BJ (cell line): ENCODE measurements at regions not wholly inside any gene's neighbourhood (a gene's known extent, or its start where the extent isn't known, plus 50 kb on each side); places are given as distances from the start of the nearest gene placed in this dataset.

Experiments
- CTCF ChIA-PET: fragments of 350-600 bp; formaldehyde crosslinking; extraction: SDS; loops from one replicate; lab custom pipeline; 2021; ENCODE audit warnings: antibody characterized with exemption, inconsistent platforms; lab: Yijun Ruan, JAX
- POLR2A ChIA-PET: fragments of 300-600 bp; sonication (Branson Sonifier 250); formaldehyde crosslinking; extraction: SDS; loops from one replicate; lab custom pipeline; 2021; ENCODE audit warnings: antibody characterized with exemption; lab: Charles Lee
- DNase-seq: peaks from one replicate; pipeline ENCODE4 v3.0.0-alpha.2; 2011; ENCODE audit warnings: low read depth
- H3K27me3 ChIP-seq: 2 replicates; pipeline ENCODE4 v1.6.0; 2011; ENCODE audit warnings: low read length; ENCODE audit not compliant: control insufficient read depth, insufficient read depth
- H3K36me3 ChIP-seq: 2 replicates; pipeline ENCODE4 v1.5.1; 2011; ENCODE audit warnings: low read length; ENCODE audit not compliant: control insufficient read depth, insufficient read depth
- H3K4me3 ChIP-seq: 2 replicates; pipeline ENCODE4 v1.5.1; 2011; ENCODE audit warnings: low read depth, mild to moderate bottlenecking, control low read depth, low read length
- CTCF ChIP-seq: IDR thresholded peaks from 2 replicates; pipeline ENCODE4 v1.5.1; 2011; ENCODE audit warnings: low read depth, mild to moderate bottlenecking, control low read depth, inconsistent platforms, low read length, moderate library complexity; ENCODE audit not compliant: insufficient read depth

GRCh38 chr5:30926218-30926617 is 267.3 kb upstream of the CDH6 start:
- H3K4me3 ChIP-seq = no peak overlapping the region
- ChIA-PET POLR2A (no interaction called here), CTCF (no interaction called here)
- H3K27me3 ChIP-seq = no peaks in the 10 kb centered on the region
- H3K36me3 ChIP-seq = no peaks in the 10 kb centered on the region
- no peak for DNase-seq
- no peak for TF ChIP-seq CTCF

- H3K36me3 ChIP-seq = no peaks in the 10 kb centered on the region
- no peaks in the 10 kb centered on the region for H3K27me3 ChIP-seq
- no peak for DNase-seq
- ChIA-PET POLR2A (no interaction called here), CTCF (no interaction called here)
- TF ChIP-seq CTCF = no peak
- H3K4me3 ChIP-seq = no peak overlapping the region
Measured at GRCh38 chr5:30921388-30921787, 272.1 kb upstream of the CDH6 start.

- TF ChIP-seq CTCF = no peak
- no peak for DNase-seq
- Histone ChIP-seq H3K27me3 (no peaks in the 10 kb centered on the region), H3K4me3 (no peak overlapping the region), H3K36me3 (no peaks in the 10 kb centered on the region)
- POLR2A ChIA-PET = no interaction called here
- CTCF ChIA-PET = no interaction called here
Measured at GRCh38 chr5:30918171-30918570, 275.3 kb upstream of the CDH6 start.

GRCh38 chr5:30908356-30908755 is 285.1 kb upstream of the CDH6 start:
- POLR2A ChIA-PET = no interaction called here
- no peaks in the 10 kb centered on the region for H3K36me3 ChIP-seq
- CTCF ChIA-PET = no interaction called here
- H3K27me3 ChIP-seq = no peaks in the 10 kb centered on the region
- no peak overlapping the region for H3K4me3 ChIP-seq
- no peak for TF ChIP-seq CTCF
- no peak for DNase-seq

- TF ChIP-seq CTCF = no peak
Measured at GRCh38 chr5:30900367-30900766, 293.1 kb upstream of the CDH6 start.

More at GRCh38 chr5:30900367-30900766, 293.1 kb upstream of the CDH6 start:
- H3K36me3 ChIP-seq = no peaks in the 10 kb centered on the region
- H3K27me3 ChIP-seq = no peaks in the 10 kb centered on the region
- POLR2A ChIA-PET = no interaction called here
- no peak overlapping the region for H3K4me3 ChIP-seq
- DNase-seq = no peak
- CTCF ChIA-PET = no interaction called here
